ENCODE measurements at regions not wholly inside any gene's neighbourhood (a gene's known extent, or its start where the extent isn't known, plus 50 kb on each side); places are given as distances from the start of the nearest gene placed in this dataset.

- Histone ChIP-seq H4K20me1 (replicated peaks; ENCODE audit: insufficient read depth) (no peaks in the 10 kb centered on the region), H3K4me2 (no peak overlapping the region), H3K27me3 (ENCODE audit: insufficient read depth) (no peaks in the 10 kb centered on the region), H3K36me3 (ENCODE audit: insufficient read depth) (no peaks in the 10 kb centered on the region), H3K4me3 (no peak overlapping the region), H3K9me2 (ENCODE audit: insufficient read depth) (peaks cover 10% of the 10 kb centered on the region; the same call in 1 of the 2 replicates), H3K79me2 (replicated peaks; ENCODE audit: insufficient read depth) (no peaks in the 10 kb centered on the region), H2AFZ (no peak overlapping the region), H3K4me1 (ENCODE audit: insufficient read depth) (peaks cover 12% of the 10 kb centered on the region; the same call in 1 of the 2 replicates), H3K27ac (ENCODE audit: low read depth) (no peak overlapping the region), H3F3A (replicated peaks; ENCODE audit: low read depth) (no peaks in the 10 kb centered on the region)
- Mint-ChIP-seq H3K27me3 (ENCODE audit: insufficient read depth, low read depth, poor library complexity) (peaks cover 7% of the 10 kb centered on the region), H3K4me1 (peaks cover 18% of the 10 kb centered on the region), H3K4me3 (no peak overlapping the region), H3K9me3 (peaks cover 8% of the 10 kb centered on the region; the same call in 2 of the 3 replicates), H3K36me3 (ENCODE audit: low read depth) (peaks cover 5% of the 10 kb centered on the region; the same call in 1 of the 3 replicates), H3K27ac (no peak overlapping the region)
- DNase-seq (ENCODE audit: low spot score) (no peak), ATAC-seq (no peak)
- TF ChIP-seq NANOG (IDR thresholded peaks at IDR 0.05; ENCODE audit: borderline replicate concordance) = no peak
- no peak for TF ChIP-seq CTCF (conservative IDR thresholded peaks at IDR 0.05; ENCODE audit: low read depth in 2 of 2)
- no peak for TF ChIP-seq CREB1 (CRISPR knock-in tag; IDR thresholded peaks at IDR 0.05; ENCODE audit: low read depth)
- no peak for TF ChIP-seq REST (IDR thresholded peaks at IDR 0.05; ENCODE audit: unreplicated experiment)
- no peak for TF ChIP-seq ETS1 (IDR thresholded peaks at IDR 0.05)
- TF ChIP-seq STAT1 (IDR thresholded peaks at IDR 0.05; ENCODE audit: unreplicated experiment) = no peak
- TF ChIP-seq POLR2AphosphoS5 (IDR thresholded peaks at IDR 0.05; ENCODE audit: low read depth) = no peak
- no peak for TF ChIP-seq ZNF462 (CRISPR knock-in tag; IDR thresholded peaks at IDR 0.05)
Observed at GRCh38 chr3:72021531-72021930, 236.6 kb upstream of the PROK2 start.
